ENCODE measurements at regions not wholly inside any gene's neighbourhood (a gene's known extent, or its start where the extent isn't known, plus 50 kb on each side); places are given as distances from the start of the nearest gene placed in this dataset.
"Not testable (repeated sequence)": the region's sequence is repeated elsewhere in the genome, so short reads cannot be mapped to it uniquely, and the experiment has no call there.

DNA sequence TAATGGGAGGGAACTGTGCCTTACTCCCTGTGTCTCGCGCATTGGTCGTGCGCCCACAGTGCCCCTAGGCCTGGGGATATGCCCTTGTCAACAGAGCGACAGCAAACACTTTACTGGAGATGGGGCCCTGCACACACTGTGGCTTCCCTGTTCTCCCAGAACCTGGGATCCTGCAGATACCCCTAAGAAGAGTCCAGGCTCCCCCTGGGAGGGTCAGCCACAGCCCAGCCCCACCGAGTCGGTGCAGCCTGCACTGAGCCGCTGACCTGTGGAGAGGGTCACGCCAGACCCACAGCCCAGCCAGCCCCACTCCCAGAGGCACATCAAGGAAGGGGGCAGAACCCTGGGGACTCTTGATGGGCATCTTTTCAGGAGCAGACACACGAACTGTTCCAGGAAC, 480.3 kb downstream of the TMEM121 start:
- H3K4me3 ChIP-seq (ENCODE audit: low read length); H3K9me3 ChIP-seq (ENCODE audit: control insufficient read depth, low read length); H3K27me3 ChIP-seq (replicated peaks; ENCODE audit: control insufficient read depth, insufficient read depth, low read length); H3K9ac ChIP-seq (ENCODE audit: low read length); H3K36me3 ChIP-seq (ENCODE audit: control insufficient read depth, insufficient read depth, low read length, severe bottlenecking); DNase-seq (ENCODE audit: low read depth); H3K4me1 ChIP-seq (ENCODE audit: control insufficient read depth, insufficient read depth, low read length): not testable (repeated sequence)

DNA sequence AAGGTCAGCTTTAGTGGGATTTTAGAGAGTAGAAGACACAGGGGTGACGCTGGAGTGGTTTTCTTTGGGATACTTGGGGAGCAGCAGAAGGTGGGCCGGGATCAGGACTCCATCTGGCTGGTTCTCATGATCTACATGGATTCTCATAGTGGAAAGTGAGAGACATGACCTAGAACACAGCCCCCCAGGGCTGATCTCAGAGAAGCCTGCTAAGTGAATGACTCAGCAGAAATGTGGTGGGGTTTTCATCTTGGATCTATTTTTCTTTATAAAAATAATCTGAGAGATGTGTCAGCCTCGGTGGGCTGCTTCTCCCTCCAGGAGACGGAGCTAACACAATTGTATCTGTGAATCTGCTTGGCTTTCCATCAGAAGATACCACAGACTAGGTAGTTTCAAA, 484.4 kb downstream of the TMEM121 start:
- H3K9ac ChIP-seq (ENCODE audit: low read length): no peak overlapping the region
- H3K4me3 ChIP-seq (ENCODE audit: low read length): no peak overlapping the region
- no peaks in the 10 kb centered on the region for H3K36me3 ChIP-seq (ENCODE audit: control insufficient read depth, insufficient read depth, low read length, severe bottlenecking)
- DNase-seq (ENCODE audit: low read depth): no peak
- H3K4me1 ChIP-seq (ENCODE audit: control insufficient read depth, insufficient read depth, low read length): no peaks in the 10 kb centered on the region
- no peaks in the 10 kb centered on the region for H3K9me3 ChIP-seq (ENCODE audit: control insufficient read depth, low read length)
- H3K27me3 ChIP-seq (replicated peaks; ENCODE audit: control insufficient read depth, insufficient read depth, low read length): peaks cover 10% of the 10 kb centered on the region

- H3K4me3 ChIP-seq (ENCODE audit: low read length); H3K4me1 ChIP-seq (ENCODE audit: control insufficient read depth, insufficient read depth, low read length); H3K36me3 ChIP-seq (ENCODE audit: control insufficient read depth, insufficient read depth, low read length, severe bottlenecking); H3K9ac ChIP-seq (ENCODE audit: low read length); DNase-seq (ENCODE audit: low read depth); H3K9me3 ChIP-seq (ENCODE audit: control insufficient read depth, low read length): not testable (repeated sequence)
- peaks cover 10% of the 10 kb centered on the region for H3K27me3 ChIP-seq (replicated peaks; ENCODE audit: control insufficient read depth, insufficient read depth, low read length)
These were observed 485.4 kb downstream of the TMEM121 start for GRCh38 chr14:106011631-106012360.

GRCh38 chr14:106012361-106012725, 486.0 kb downstream of the TMEM121 start:
- H3K4me3 ChIP-seq (ENCODE audit: low read length); H3K27me3 ChIP-seq (replicated peaks; ENCODE audit: control insufficient read depth, insufficient read depth, low read length); H3K36me3 ChIP-seq (ENCODE audit: control insufficient read depth, insufficient read depth, low read length, severe bottlenecking); DNase-seq (ENCODE audit: low read depth); H3K4me1 ChIP-seq (ENCODE audit: control insufficient read depth, insufficient read depth, low read length); H3K9ac ChIP-seq (ENCODE audit: low read length); H3K9me3 ChIP-seq (ENCODE audit: control insufficient read depth, low read length): not testable (repeated sequence)

DNA sequence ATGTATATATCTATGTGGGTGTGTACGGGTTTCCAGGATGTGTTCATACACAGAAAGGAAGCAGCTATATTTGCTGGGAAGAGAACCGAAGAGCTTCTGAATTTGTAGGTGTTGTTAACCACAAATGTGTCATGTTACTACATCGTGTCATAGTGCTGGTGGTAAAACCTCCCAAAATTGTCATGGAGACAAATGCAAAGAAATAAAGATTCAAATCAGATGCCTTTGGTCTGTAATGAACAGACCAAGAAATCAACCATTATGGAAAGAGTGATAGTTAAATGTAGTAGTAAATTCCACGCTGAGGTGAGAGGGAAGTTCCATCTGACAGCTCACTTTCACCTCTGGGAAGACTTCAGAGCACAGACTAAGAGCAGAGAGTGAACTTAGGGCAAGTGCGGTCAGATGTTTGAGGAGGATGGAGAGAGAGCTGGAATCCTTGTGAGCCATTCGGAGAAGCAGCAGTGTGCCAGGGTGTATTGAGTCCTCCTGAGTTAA, 487.5 kb downstream of the TMEM121 start:
- no peaks in the 10 kb centered on the region for H3K36me3 ChIP-seq (ENCODE audit: control insufficient read depth, insufficient read depth, low read length, severe bottlenecking)
- DNase-seq (ENCODE audit: low read depth): no peak
- H3K9ac ChIP-seq (ENCODE audit: low read length): no peak overlapping the region
- no peaks in the 10 kb centered on the region for H3K4me1 ChIP-seq (ENCODE audit: control insufficient read depth, insufficient read depth, low read length)
- H3K27me3 ChIP-seq (replicated peaks; ENCODE audit: control insufficient read depth, insufficient read depth, low read length): peaks cover 4% of the 10 kb centered on the region
- H3K4me3 ChIP-seq (ENCODE audit: low read length): no peak overlapping the region
- no peaks in the 10 kb centered on the region for H3K9me3 ChIP-seq (ENCODE audit: control insufficient read depth, low read length)

DNA sequence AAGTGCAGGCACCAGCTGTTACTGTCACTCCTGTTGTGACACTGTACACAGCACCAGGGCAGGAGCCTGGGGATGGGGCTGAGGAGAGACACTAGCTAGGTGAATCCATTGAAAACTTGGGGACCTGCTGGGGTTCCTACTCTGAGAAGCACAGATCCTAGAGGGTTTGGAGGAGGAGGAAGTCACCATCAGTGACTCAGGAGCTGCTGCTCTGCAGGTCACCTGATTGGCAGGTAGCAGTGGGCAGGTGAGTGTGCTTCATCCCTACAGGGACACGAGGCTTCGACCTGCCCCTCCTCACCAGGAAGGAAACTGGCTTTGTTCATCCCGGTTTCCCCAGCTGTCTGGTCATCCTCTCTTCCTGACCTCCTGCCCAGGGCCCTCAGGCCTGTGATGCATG, 491.6 kb downstream of the TMEM121 start:
- not testable (repeated sequence) for H3K4me3 ChIP-seq (ENCODE audit: low read length); H3K36me3 ChIP-seq (ENCODE audit: control insufficient read depth, insufficient read depth, low read length, severe bottlenecking); DNase-seq (ENCODE audit: low read depth); H3K27me3 ChIP-seq (replicated peaks; ENCODE audit: control insufficient read depth, insufficient read depth, low read length); H3K9ac ChIP-seq (ENCODE audit: low read length); H3K4me1 ChIP-seq (ENCODE audit: control insufficient read depth, insufficient read depth, low read length); H3K9me3 ChIP-seq (ENCODE audit: control insufficient read depth, low read length)

DNA sequence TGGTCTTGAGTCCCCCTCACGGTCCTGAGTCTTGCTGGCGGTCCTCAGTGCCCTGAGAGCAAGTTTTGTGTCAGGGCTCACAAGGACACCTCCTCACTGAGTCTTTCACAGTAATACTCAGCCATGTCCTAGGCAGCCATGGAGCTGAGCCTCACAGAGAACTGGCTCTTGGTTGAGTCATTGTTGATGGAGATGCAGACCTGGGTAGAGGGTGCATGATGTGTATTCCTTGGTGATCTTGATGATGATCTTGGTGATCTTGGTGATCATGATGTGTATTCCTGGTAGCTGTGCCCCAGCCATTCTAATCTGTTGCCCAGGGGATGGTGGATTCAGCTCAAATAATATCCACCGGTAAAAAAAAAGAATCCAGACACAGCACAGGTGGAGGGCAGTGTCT, 495.4 kb downstream of the TMEM121 start:
- H3K27me3 ChIP-seq (replicated peaks; ENCODE audit: control insufficient read depth, insufficient read depth, low read length): no peaks in the 10 kb centered on the region
- no peak for DNase-seq (ENCODE audit: low read depth)

GRCh38 chr14:106022648-106023047, 496.3 kb downstream of the TMEM121 start:
- not testable (repeated sequence) for H3K9ac ChIP-seq (ENCODE audit: low read length); H3K27me3 ChIP-seq (replicated peaks; ENCODE audit: control insufficient read depth, insufficient read depth, low read length); H3K4me3 ChIP-seq (ENCODE audit: low read length); DNase-seq (ENCODE audit: low read depth); H3K4me1 ChIP-seq (ENCODE audit: control insufficient read depth, insufficient read depth, low read length); H3K36me3 ChIP-seq (ENCODE audit: control insufficient read depth, insufficient read depth, low read length, severe bottlenecking); H3K9me3 ChIP-seq (ENCODE audit: control insufficient read depth, low read length)

More for the DNA sequence above, 495.4 kb downstream of the TMEM121 start:
- H3K4me3 ChIP-seq (ENCODE audit: low read length): no peak overlapping the region
- H3K4me1 ChIP-seq (ENCODE audit: control insufficient read depth, insufficient read depth, low read length): no peaks in the 10 kb centered on the region
- H3K9ac ChIP-seq (ENCODE audit: low read length): no peak overlapping the region
- H3K9me3 ChIP-seq (ENCODE audit: control insufficient read depth, low read length): no peaks in the 10 kb centered on the region
- H3K36me3 ChIP-seq (ENCODE audit: control insufficient read depth, insufficient read depth, low read length, severe bottlenecking): no peaks in the 10 kb centered on the region

DNA sequence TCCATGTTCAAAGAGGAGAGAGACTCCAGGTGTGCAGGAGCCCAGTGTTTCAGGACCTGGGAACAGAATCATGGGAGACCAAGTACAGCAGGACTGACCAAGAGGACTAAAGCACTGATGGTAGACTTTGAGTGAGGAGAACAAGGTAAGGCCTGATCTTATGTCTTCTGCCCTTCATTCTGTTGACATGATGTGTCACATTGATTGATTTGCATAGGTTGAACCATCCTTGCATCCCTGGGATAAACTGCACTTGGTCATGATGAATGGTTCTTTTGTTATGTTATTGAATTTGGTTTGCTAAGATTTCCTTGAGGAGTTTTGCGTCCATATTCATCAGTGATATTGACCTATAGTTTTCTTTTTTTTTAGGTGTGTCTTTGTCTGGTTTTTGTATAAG, 497.0 kb downstream of the TMEM121 start:
- Histone ChIP-seq H3K9me3 (ENCODE audit: control insufficient read depth, low read length) (no peaks in the 10 kb centered on the region), H3K27me3 (replicated peaks; ENCODE audit: control insufficient read depth, insufficient read depth, low read length) (no peaks in the 10 kb centered on the region), H3K36me3 (ENCODE audit: control insufficient read depth, insufficient read depth, low read length, severe bottlenecking) (no peaks in the 10 kb centered on the region), H3K4me3 (ENCODE audit: low read length) (no peak overlapping the region), H3K9ac (ENCODE audit: low read length) (no peak overlapping the region), H3K4me1 (ENCODE audit: control insufficient read depth, insufficient read depth, low read length) (no peaks in the 10 kb centered on the region)
- no peak for DNase-seq (ENCODE audit: low read depth)

GRCh38 chr14:106024983-106025604, 498.7 kb downstream of the TMEM121 start:
- Histone ChIP-seq H3K4me1 (ENCODE audit: control insufficient read depth, insufficient read depth, low read length) (no peaks in the 10 kb centered on the region), H3K9me3 (ENCODE audit: control insufficient read depth, low read length) (no peaks in the 10 kb centered on the region), H3K9ac (ENCODE audit: low read length) (no peak overlapping the region), H3K27me3 (replicated peaks; ENCODE audit: control insufficient read depth, insufficient read depth, low read length) (no peaks in the 10 kb centered on the region), H3K36me3 (ENCODE audit: control insufficient read depth, insufficient read depth, low read length, severe bottlenecking) (no peaks in the 10 kb centered on the region), H3K4me3 (ENCODE audit: low read length) (no peak overlapping the region)
- no peak for DNase-seq (ENCODE audit: low read depth)

- no peaks in the 10 kb centered on the region for H3K9me3 ChIP-seq (ENCODE audit: control insufficient read depth, low read length)
- no peak overlapping the region for H3K4me3 ChIP-seq (ENCODE audit: low read length)
- no peak overlapping the region for H3K9ac ChIP-seq (ENCODE audit: low read length)
- H3K36me3 ChIP-seq (ENCODE audit: control insufficient read depth, insufficient read depth, low read length, severe bottlenecking): no peaks in the 10 kb centered on the region
- no peak for DNase-seq (ENCODE audit: low read depth)
- H3K27me3 ChIP-seq (replicated peaks; ENCODE audit: control insufficient read depth, insufficient read depth, low read length): no peaks in the 10 kb centered on the region
- H3K4me1 ChIP-seq (ENCODE audit: control insufficient read depth, insufficient read depth, low read length): no peaks in the 10 kb centered on the region
These were observed 499.6 kb downstream of the TMEM121 start for GRCh38 chr14:106026026-106026425.

DNA sequence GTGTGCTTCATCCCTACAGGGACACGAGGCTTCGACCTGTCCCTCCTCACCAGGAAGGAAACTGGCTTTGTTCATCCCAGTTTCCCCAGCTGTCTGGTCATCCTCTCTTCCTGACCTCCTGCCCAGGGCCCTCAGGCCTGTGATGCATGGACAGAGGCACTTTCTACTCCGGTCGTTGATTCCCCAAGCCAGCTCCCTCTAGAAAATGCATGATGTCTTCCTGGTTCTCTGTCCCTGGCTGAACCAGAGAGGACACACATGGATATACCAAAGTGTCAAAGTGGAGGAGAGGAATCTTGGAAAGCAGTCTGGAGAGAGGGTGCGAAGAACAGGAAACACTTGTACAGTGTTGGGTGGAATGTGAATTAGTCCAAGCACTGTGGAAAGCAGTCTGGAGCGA, 501.4 kb downstream of the TMEM121 start:
- H3K4me3 ChIP-seq (ENCODE audit: low read length); H3K27me3 ChIP-seq (replicated peaks; ENCODE audit: control insufficient read depth, insufficient read depth, low read length); H3K9ac ChIP-seq (ENCODE audit: low read length); DNase-seq (ENCODE audit: low read depth); H3K36me3 ChIP-seq (ENCODE audit: control insufficient read depth, insufficient read depth, low read length, severe bottlenecking); H3K9me3 ChIP-seq (ENCODE audit: control insufficient read depth, low read length); H3K4me1 ChIP-seq (ENCODE audit: control insufficient read depth, insufficient read depth, low read length): not testable (repeated sequence)
